NOMO-1 treated with dmso at 0.1 percent for 144 hours (cell line): ENCODE measurements at regions not wholly inside any gene's neighbourhood (a gene's known extent, or its start where the extent isn't known, plus 50 kb on each side); places are given as distances from the start of the nearest gene placed in this dataset.

Experiments
- DNase-seq: peaks from one replicate; lab custom pipeline; 2025; ENCODE audit not compliant: unreplicated experiment; lab: John Stamatoyannopoulos, UW

- no peak for DNase-seq
Observed at GRCh38 chr4:34791209-34791608, 1453.1 kb downstream of the ARAP2 start.

- DNase-seq, result no peak
Observed at GRCh38 chr4:34800953-34801352, 1443.4 kb downstream of the ARAP2 start.

- no peak for DNase-seq
Observed at GRCh38 chr4:34814266-34814665, 1430.0 kb downstream of the ARAP2 start.

GRCh38 chr4:34824515-34824914 lies 1419.8 kb downstream of the ARAP2 start:
- DNase-seq, result no peak

GRCh38 chr4:34826660-34827059 lies 1417.7 kb downstream of the ARAP2 start:
- DNase-seq, result no peak

- DNase-seq, result no peak
Observed at GRCh38 chr4:34845926-34846325, 1398.4 kb downstream of the ARAP2 start.

GRCh38 chr4:34850421-34850820 lies 1393.9 kb downstream of the ARAP2 start:
- DNase-seq, result no peak

GRCh38 chr4:34850968-34851367 lies 1393.3 kb downstream of the ARAP2 start:
- DNase-seq, result no peak

- DNase-seq, result no peak
Observed at GRCh38 chr4:34851411-34851810, 1392.9 kb downstream of the ARAP2 start.

GRCh38 chr4:34854451-34854850 lies 1389.9 kb downstream of the ARAP2 start:
- no peak for DNase-seq

- no peak for DNase-seq
Observed at GRCh38 chr4:34861666-34862065, 1382.6 kb downstream of the ARAP2 start.

GRCh38 chr4:34878961-34879360 lies 1365.4 kb downstream of the ARAP2 start:
- DNase-seq, result no peak

- DNase-seq, result no peak
Observed at GRCh38 chr4:34880246-34880645, 1364.1 kb downstream of the ARAP2 start.

- DNase-seq, result no peak
Observed at GRCh38 chr4:34891892-34892291, 1352.4 kb downstream of the ARAP2 start.

GRCh38 chr4:34893382-34893781 lies 1350.9 kb downstream of the ARAP2 start:
- DNase-seq, result no peak

- no peak for DNase-seq
Observed at GRCh38 chr4:34920032-34920431, 1324.3 kb downstream of the ARAP2 start.

GRCh38 chr4:34921391-34921790 lies 1322.9 kb downstream of the ARAP2 start:
- no peak for DNase-seq

- no peak for DNase-seq
Observed at GRCh38 chr4:34922325-34922724, 1322.0 kb downstream of the ARAP2 start.

- DNase-seq, result no peak
Observed at GRCh38 chr4:34932591-34932990, 1311.7 kb downstream of the ARAP2 start.

GRCh38 chr4:34935739-34936138 lies 1308.6 kb downstream of the ARAP2 start:
- DNase-seq, result no peak

GRCh38 chr4:34939073-34939472 lies 1305.2 kb downstream of the ARAP2 start:
- no peak for DNase-seq

GRCh38 chr4:34943741-34944386 lies 1300.5 kb downstream of the ARAP2 start:
- no peak for DNase-seq

- DNase-seq, result no peak
Observed at GRCh38 chr4:34950926-34951325, 1293.4 kb downstream of the ARAP2 start.
